ENCODE measurements at regions not wholly inside any gene's neighbourhood (a gene's known extent, or its start where the extent isn't known, plus 50 kb on each side); places are given as distances from the start of the nearest gene placed in this dataset.

DNA sequence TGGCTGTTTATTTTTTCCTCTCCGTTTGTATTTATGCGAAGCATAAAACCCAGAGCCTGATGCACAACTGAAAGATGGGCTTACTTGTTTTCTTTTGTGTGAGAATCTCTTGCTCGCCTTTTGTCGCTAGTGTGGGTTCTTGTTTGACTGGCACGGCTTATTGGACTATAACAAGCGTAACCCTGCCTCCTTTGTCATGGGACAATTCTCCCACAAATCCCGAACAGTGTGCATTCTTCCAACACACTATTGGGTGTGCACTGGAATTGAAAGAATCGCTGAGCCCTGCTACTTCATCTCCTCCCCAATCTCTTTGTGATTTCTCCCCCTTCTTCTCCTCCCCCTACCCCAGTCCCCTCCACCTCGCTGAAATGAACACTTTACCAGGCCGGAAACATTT lies 110.8 kb downstream of the ZIC5 start:
- no peak for DNase-seq (ENCODE audit: low read depth)

DNA sequence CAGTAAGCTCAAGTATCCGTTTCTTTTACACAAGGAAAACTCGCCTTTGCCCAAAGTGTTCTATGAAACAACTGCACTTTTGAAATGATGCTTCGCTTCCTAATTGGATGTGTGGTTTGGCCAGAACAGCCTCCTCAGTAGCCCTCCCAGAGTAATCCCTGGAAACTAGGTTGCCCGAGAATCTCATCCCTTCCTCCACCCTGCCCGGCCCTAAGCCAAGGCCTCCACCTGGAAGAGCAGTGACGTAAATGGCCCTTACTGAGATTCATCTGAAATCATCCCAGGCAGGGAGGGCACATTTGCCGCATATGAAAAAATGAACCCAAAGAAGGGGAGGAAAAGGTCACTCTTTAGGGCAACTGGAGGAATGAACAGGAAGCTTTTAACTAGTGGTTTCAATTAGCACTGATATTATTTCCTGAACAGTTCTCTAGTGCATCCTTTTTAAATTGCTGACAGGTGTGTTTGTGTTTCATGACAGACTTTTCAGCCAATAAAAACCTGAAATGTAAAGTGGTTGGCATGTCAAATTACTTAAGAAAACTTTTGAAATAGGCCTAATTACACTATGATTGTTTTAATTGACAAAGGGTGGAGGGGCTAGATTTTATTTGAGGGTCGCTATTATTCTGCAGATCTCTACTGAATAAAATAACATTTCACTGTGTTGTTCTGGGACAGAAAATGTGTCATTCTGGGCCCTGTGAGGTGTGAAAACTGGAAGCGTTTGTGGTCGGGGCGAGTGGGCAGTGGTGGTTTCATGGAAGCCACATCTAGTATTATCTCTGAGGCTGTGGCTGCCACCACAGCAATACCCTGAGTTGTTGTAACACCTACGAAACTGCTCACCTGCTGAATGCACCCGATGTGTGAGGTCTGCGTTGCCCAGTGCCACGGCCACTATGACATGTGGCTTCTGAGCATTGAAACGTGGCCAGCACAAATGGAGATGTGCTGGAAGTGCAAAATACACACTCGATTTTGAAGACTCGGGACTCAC lies 112.1 kb downstream of the ZIC5 start:
- peak; percentile 22 for DNase-seq (ENCODE audit: low read depth)

DNA sequence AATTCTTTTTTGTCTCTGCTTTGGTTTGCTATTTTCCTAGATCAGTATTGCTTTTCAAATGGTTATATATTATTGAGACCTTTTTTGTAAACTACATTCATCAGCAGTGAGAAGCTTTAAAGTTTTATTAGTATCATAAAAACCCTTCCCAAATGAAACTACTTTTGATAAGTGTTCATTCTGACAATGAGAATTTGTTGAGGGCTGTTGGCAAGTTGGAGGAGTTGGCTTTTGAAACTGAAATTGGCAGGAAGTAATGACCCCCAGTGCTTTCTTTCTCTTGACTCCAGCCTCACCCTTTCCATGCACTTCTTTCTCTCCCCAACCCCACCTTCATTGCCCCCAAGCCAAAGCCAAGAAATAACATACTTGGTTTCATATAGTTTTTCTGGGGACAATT lies 113.8 kb downstream of the ZIC5 start:
- DNase-seq (ENCODE audit: low read depth), result no peak

DNA sequence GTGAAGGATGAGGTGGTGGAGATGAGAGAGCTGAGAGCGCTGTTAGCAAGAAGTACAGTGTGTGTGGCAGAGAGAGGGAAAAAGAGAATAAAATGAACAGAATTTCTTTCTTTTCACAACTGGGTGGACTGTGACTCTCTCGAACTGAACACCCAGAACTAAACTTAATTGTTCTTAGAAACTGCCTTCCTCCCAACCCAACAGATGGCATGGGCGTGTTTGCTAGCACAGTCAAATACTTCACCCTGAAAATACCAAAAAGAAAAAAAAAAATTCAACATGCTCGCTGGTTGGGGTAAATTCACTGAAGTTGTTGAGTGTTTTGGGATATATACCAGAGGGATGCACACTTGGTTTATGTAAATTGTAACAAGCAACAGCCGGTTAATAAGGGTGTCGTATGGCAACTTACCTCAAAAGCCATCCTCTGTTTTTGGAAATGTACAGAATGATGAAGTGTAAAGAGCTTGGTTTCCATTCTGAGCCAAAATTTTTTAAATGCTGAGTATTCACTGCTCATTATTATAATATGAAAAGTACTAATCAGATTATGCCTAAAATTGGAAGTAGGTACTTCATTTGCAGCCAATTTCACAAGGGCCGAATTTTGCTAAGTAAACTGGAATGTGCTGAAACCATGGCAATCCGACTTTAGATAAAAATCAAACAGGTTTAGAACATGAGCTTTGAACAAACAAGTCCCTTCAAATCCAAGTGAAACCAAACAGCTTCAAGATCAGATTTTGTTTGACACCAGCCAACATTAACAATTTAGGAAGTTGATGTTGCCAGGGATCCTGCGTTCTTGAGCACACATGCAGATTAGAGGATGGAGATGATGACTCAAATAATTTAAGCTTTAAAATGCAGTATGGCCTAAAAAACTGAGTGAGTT lies 115.8 kb downstream of the ZIC5 start:
- no peak for DNase-seq (ENCODE audit: low read depth)

DNA sequence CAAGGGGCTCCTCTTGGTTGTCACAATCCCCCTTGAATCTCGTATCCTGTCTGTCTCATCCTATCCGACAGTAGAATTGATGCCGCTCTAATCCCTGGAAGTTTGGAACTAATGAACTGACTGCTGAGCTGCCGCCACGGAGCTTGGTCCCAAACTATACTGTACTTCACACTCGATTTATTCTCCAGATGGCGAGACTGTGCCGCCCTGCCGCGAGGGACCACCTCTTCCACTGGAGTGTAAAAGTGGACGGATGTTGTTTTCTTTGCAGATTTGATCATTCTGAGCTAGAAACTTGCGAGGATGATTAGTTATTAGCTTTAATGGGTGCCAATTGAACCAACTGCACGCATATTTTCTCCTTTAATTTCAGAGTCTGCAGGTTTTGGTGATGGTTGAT lies 117.2 kb downstream of the ZIC5 start:
- no peak for DNase-seq (ENCODE audit: low read depth)

DNA sequence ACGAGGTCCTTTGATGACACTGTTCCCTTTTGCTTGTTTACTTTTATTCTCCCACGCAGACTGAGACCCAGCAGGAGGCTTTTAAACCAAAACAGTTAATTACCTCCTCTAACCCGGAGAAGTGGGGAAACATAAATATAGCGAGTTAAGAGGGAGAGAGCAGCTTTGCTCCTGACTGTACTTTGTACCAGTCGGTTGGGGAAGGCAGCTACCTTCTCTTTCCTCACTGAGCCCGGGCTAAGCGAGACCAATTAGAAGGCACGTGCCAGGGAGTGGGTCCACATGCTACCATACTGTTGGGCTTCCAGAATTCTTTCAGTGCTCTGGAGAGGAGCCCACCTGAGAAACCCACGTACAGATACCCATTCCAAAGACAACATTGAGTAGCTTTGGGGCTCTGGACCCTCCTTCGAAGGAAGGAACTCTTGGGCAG lies 124.2 kb downstream of the ZIC5 start:
- no peak for DNase-seq (ENCODE audit: low read depth)

DNA sequence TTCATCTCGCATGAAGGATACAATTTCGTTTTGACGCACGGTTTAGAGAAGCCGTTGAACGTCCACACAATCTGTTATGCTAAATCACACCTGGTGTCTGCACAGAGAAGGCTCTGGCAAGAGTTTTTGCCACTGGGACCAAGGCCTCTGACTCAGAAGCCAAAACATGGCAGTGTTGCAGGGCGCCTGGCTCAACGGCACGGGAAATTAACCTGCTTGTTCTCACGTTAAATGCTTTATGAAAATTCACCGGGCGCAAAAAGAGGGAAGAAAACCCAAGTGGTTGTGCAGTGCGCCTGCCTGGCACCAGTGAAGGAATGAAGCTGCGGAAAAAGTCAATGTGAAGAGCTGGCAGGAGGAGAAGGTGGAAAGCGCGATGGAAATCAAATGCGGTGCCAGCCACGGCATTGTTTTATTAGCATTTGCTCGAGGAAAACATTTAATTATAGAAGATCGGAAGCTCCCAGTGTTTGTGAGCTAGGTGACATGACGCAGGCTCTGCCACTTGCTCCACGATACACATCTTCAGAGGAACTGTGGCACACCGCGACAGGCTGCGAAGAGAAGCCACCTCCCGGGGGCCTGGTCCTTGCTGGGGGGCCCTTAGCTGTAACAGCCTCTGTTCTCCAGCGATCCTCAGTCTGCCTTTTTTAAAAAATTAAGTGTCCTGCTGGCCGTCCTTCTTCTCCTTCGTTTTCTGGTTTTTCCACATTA lies 126.2 kb downstream of the ZIC5 start:
- DNase-seq (ENCODE audit: low read depth), result no peak

DNA sequence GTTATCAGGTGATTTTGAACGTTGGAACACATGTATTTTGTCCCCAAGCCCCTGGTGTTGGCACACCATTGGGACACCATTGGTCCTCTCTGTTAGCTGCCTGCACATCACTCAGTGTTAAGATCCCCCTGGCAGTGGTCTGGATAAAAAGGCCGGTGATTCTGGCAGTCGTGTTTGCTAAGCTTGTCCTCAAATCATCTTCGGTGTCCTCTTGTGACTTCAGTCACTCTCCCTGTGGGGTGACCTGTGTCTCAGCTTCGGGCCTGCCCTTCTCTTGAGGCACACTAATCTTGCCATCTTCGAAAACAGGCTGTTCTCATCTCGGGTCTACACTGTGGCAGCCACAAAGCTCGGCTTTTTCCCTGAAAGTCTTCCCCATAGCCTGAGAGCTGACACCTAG lies 127.1 kb downstream of the ZIC5 start:
- no peak for DNase-seq (ENCODE audit: low read depth)

DNA sequence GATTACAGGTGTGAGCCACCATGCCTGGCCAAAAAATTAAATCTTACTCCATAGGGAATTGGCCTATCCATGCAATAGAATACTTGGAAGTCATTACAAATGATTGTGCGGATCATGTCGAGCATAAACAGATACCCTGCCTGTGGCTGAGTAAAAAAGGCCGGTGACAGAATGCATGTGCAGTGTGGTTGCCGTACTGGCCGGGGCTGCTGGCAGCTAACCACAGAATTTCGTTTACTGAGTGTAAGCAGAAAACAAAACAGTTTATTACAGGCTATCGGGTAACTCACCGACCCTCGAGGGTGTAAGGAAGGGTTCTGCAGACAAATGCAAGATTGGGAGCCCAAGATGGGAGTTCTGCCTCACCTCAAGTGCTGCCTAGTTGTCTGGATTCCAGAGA lies 127.7 kb downstream of the ZIC5 start:
- no peak for DNase-seq (ENCODE audit: low read depth)

DNA sequence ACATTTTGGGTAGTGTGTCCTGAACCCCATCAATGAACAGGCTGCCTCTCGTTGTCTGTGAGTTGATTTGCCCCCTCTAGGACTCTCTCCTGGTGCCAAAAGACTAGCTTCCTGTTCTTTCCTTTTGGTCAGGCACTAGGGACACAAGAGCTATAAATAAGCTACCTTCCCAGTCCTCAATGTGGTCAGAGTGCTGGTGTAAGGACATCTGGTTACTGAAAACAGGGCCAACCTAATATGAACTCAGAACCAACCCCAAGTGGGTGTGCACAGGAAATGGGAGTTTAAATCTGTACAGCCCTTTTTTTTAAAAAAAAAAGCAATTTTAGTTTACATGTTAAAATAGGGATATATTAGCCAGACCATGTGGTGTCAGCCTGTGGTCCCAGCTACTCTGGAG lies 129.2 kb downstream of the ZIC5 start:
- DNase-seq (ENCODE audit: low read depth), result no peak

DNA sequence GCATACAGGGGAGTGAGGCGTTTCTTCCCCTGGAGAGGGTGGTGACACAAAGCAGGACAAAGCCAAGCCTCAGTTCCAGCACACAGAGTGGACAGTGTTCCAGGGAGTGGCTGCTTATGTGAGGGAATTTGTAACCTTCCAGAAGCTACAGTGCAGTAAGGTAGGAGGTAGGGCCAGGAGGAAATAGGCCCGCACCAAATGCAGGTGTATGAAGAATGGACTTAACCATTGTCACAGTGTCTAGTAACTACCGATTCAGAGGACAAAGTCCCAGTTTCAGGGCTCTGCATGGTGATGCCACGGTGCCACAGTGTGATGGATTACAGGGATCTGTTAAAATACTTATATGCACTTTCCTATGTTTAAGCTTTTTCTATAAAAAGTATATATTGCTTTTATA lies 135.3 kb downstream of the ZIC5 start:
- no peak for DNase-seq (ENCODE audit: low read depth)

DNA sequence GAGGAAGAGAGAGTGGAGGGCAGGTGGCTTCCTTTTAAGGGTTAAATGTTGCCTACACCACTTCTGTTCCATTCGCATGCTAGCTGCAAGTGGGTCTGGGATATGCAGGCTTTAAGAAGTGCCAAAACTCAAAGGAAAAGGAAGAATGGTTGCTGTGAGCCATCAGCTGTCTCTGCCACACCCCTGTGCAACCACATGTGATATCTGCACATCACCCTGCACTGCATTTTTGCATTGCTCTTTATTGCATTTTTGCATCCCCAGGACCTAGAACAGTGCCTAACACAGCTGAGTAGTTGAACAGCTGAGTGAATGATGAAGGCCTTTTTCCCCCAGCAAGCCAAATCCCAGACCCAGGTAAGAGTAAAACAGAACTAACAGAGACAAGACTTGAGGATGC lies 136.1 kb downstream of the ZIC5 start:
- no peak for DNase-seq (ENCODE audit: low read depth)

DNA sequence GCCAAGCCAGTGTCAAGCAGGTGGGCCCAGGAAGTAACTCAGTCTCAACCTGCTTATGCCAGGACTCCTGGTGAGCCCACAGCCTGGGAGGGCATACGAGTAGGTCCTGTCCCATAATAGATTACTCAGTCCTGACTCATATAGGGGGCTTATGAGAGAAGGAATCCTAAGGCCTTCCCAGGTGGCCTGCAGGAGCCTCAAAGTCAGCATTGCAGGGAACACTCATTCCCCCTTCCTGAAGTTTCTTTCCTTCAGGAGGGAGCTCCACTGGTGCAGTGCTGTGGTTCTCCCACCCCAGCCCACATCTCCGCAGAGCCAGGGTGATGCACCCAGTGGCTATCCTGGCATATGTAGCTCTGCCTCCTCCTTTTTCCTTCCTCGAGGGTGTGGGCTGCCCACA lies 137.3 kb downstream of the ZIC5 start:
- DNase-seq (ENCODE audit: low read depth), result no peak

DNA sequence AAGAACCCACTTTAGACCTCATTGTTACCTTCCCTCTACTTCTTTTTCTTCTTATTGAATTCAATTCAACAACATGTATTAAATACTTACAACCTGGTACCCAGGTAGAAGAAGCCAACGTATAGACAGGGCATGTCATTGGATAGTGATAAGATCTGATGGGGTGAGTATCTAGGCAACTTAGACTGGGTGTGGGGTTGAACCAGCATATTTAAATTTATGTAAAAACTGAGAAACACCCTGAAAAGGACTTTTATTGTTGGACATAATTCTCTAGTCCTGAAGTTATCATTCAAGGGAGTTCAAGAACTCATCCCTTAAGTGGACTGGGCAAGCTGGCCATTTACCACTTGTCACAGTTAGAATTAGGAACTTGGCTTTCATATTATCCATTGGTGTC lies 139.2 kb downstream of the ZIC5 start:
- no peak for DNase-seq (ENCODE audit: low read depth)

DNA sequence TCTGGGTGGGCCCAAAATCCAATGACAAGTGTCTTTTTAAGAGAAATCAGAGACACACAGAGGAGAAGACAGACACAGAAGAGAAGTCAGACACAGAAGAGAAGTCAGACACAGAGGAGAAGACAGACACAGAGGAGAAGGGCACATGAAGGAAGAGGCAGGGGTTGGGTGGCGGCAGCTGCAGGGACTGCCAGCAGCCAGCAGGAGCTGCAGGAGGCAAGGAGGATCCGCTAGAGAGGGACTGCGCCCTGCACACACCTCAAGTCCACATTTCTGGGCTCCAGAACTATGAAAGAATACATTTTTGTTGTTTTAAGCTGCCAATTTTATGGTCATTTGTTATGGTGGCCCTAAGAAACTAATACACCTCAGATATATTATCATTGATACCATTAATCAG lies 140.6 kb downstream of the ZIC5 start:
- DNase-seq (ENCODE audit: low read depth), result no peak

DNA sequence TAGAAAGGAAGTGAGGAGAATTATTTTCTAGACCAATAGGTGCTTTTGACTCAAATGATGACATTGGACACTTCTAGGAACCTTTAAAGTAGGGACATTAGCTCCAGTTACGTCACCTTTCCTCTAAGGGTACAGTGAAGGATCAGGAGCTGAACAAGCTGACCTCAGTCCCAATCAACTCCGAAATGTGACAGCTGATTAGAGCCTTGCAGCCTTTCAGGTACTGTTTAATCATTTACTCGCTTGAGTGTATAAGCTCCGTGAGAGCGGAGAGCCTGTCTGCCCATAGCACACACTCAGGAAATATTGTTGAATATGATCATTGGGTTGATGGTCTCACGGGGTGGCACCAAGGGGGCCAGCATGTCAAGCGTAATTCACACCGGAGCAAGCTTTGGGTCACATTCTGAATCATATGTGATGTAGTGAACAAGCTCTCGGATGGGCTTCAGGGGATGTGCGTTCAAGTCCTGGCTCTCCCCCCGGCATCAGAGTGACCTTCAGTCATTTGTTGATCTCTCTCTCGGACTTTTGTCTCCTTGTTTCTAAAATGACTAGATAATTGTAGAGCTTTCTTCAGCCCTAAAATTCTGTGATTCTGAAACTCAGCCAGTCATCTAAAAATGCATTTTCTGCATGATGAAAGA lies 141.9 kb downstream of the ZIC5 start:
- no peak for DNase-seq (ENCODE audit: low read depth)

DNA sequence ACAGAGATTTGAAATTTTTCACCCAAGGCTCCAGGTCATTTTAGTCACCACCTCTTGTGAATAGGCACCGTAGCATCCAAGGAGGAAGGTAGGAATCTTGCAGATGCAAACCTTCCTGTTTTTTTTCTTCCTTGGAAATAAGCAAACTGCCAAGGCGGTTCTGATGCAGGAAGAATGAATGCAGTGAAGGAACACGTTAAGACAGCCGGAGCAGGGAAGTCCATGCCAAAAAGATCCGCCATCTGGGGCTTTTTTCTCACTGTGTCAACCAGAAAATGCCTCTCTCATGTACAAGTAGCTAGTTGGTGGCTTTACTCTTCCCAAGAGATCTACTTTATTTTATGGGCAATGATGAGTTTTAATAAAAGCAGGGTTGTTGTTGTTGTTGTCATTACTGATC lies 142.4 kb downstream of the ZIC5 start:
- DNase-seq (ENCODE audit: low read depth), result no peak

DNA sequence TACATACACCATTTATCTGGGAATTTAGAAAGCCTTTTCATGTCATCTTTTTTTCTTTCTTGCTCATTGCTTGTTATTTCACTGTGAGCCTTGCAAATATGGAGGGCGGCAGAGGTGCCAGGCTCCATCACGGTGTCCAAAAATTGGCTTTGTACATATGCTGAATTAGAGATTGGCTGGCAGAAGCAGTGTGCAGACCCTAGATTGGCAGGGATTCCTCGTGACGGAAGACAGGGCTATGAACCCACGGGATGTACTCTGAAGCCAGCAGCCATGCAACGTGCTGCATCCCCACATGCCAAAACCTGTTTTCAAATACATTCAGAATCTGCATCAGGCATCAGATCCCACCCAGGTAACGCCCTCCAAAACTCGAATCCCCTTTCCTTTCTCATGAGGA lies 142.8 kb downstream of the ZIC5 start:
- no peak for DNase-seq (ENCODE audit: low read depth)

DNA sequence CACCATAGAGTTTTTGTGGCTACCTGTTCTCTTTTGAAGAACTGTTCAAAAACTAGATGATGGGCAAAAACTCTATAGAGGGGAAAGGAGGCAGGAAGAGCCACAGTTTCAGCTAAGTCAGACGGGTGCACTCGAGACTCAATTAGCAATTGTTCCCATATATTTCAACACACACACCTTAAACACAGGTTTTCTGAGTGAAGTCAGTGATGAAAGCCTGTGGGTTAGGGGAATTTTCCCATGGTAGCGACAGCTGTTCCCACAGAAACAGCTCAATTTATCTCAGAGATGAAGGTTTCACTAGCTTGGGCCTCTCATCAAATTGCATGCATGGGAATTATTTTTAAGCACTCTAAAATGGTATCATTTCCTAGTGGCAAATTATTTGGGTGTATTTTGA lies 143.4 kb downstream of the ZIC5 start:
- no peak for DNase-seq (ENCODE audit: low read depth)

DNA sequence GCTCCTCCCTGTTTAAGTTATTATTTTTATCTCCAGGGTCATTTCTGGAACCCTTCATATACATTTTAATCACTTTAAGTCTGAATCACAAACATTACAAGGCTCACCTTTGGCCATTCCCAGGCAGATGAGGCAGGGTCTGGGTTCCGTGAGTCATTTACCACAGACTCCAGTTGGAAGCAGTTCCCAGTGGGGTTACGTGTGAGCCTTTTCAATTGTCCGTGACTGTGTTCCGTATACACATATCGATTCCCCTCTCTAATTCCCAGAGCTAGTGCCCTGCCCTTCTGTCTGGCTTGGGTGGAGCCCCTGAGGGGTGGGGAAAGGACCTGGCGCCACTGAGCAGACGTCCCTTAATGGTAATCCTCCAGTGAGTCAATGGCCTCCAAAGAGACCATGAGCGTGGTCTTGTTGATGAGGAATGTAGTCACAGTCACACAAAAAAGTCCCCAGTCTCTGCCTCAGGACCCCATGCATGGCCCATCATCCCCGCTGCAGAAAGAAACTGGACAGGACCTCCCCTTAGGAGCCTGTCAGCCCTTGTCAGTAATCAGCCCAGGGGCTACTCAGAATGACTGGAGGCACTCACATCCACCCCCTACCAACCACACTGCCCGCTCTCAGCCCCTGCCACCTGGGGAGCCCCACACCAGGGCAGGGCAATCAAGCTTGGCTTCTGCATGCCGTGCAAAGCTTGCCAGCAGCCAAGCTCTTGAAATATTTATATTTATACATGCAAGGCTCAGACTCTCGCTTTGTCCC lies 144.4 kb downstream of the ZIC5 start:
- DNase-seq (ENCODE audit: low read depth), result no peak

DNA sequence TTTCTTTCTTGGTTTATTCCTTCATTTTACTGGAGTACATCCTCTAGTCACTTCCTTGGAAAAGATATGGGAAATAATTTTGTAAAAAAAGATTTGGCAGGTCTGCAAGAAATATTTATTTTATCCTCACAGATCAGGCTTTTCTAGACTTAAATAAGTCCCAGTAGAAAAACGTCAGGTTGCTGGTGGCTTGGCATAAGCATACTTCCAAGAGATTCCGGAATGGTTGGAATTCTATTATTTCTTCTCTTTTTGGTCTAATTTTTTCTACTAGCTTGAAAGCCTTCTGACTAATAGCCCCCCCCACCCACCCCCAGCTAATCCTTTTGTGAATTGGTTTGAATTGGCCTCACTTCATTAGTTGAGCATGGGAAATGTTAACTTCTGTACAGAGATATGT lies 147.6 kb downstream of the ZIC5 start:
- no peak for DNase-seq (ENCODE audit: low read depth)
